Activated T-helper 17 cell treated with anti-CD3 and anti-CD28 coated beads, Interleukin-2, amount 50 U/mL, for 72 hours (primary cell): ENCODE measurements at regions not wholly inside any gene's neighbourhood (a gene's known extent, or its start where the extent isn't known, plus 50 kb on each side); places are given as distances from the start of the nearest gene placed in this dataset.
A peak's percentile ranks its signal among the peaks of the same experiment; 100 is the strongest.
"Not testable (repeated sequence)": the region's sequence is repeated elsewhere in the genome, so short reads cannot be mapped to it uniquely, and the experiment has no call there.

ENCODE experiments used
- ATAC-seq: fragments of 150-1000 bp; cut with Tn5 transposase; replicated peaks from 2 replicates; pipeline ENCODE4 v1.10.0; 2021; ENCODE audit warnings: mild to moderate bottlenecking, moderate library complexity
- H3K27ac Mint-ChIP-seq: one replicate; pipeline ENCODE4 v1.8.0; 2022; ENCODE audit warnings: mixed read lengths
- H3K27me3 Mint-ChIP-seq: one replicate; pipeline ENCODE4 v1.8.0; 2022; ENCODE audit warnings: mixed read lengths
- H3K36me3 Mint-ChIP-seq: one replicate; pipeline ENCODE4 v1.8.0; 2022; ENCODE audit warnings: low read depth, mild to moderate bottlenecking, mixed read lengths
- H3K4me1 Mint-ChIP-seq: one replicate; pipeline ENCODE4 v1.8.0; 2022; ENCODE audit warnings: mixed read lengths
- H3K4me3 Mint-ChIP-seq: one replicate; pipeline ENCODE4 v1.8.0; 2022; ENCODE audit warnings: mild to moderate bottlenecking, mixed read lengths
- H3K9me3 Mint-ChIP-seq: one replicate; pipeline ENCODE4 v1.8.0; 2022; ENCODE audit warnings: mixed read lengths

- H3K27me3 Mint-ChIP-seq: no peaks in the 10 kb centered on the region
- no peak overlapping the region for H3K4me3 Mint-ChIP-seq
- no peaks in the 10 kb centered on the region for H3K36me3 Mint-ChIP-seq
- peaks cover 5% of the 10 kb centered on the region for H3K9me3 Mint-ChIP-seq
- peak; percentile 91 for ATAC-seq
- H3K27ac Mint-ChIP-seq: peak overlapping the region; percentile 12
- H3K4me1 Mint-ChIP-seq: peaks cover 12% of the 10 kb centered on the region
Observed at GRCh38 chr9:20255052-20255451, 367.2 kb downstream of the MLLT3 start.

DNA sequence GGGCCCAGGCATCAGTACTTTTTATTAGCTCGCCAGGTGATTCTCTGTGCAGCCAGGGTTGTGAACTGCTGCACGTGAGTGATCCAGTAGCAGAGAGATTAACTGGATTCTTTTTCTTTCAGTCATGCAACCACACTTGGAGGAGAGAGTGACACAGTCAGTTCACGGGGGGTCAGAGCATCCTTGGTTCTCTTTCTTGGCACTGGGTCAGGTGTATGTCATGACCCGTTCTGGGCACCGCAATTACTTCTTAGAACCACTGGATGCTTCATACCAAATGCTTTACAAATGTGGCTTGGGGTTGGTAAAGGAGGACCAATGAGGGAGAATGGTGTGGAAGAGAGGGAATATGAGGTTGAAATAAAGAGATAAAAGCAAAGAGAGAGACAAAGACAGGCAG lies 368.7 kb downstream of the MLLT3 start:
- H3K4me1 Mint-ChIP-seq: peaks cover 12% of the 10 kb centered on the region
- no peaks in the 10 kb centered on the region for H3K27me3 Mint-ChIP-seq
- peaks cover 8% of the 10 kb centered on the region for H3K9me3 Mint-ChIP-seq
- H3K27ac Mint-ChIP-seq: no peak overlapping the region
- no peak for ATAC-seq
- H3K4me3 Mint-ChIP-seq: no peak overlapping the region
- H3K36me3 Mint-ChIP-seq: no peaks in the 10 kb centered on the region

- H3K36me3 Mint-ChIP-seq: no peaks in the 10 kb centered on the region
- H3K4me3 Mint-ChIP-seq: no peak overlapping the region
- peaks cover 12% of the 10 kb centered on the region for H3K4me1 Mint-ChIP-seq
- no peak overlapping the region for H3K27ac Mint-ChIP-seq
- H3K9me3 Mint-ChIP-seq: peaks cover 11% of the 10 kb centered on the region
- H3K27me3 Mint-ChIP-seq: no peaks in the 10 kb centered on the region
- no peak for ATAC-seq
Observed at GRCh38 chr9:20252778-20253177, 369.5 kb downstream of the MLLT3 start.

- Mint-ChIP-seq H3K27ac (no peak overlapping the region), H3K36me3 (no peaks in the 10 kb centered on the region), H3K27me3 (no peaks in the 10 kb centered on the region), H3K4me1 (peaks cover 6% of the 10 kb centered on the region), H3K4me3 (no peak overlapping the region), H3K9me3 (peaks cover 11% of the 10 kb centered on the region)
- ATAC-seq: no peak
Observed at GRCh38 chr9:20250791-20251190, 371.5 kb downstream of the MLLT3 start.

DNA sequence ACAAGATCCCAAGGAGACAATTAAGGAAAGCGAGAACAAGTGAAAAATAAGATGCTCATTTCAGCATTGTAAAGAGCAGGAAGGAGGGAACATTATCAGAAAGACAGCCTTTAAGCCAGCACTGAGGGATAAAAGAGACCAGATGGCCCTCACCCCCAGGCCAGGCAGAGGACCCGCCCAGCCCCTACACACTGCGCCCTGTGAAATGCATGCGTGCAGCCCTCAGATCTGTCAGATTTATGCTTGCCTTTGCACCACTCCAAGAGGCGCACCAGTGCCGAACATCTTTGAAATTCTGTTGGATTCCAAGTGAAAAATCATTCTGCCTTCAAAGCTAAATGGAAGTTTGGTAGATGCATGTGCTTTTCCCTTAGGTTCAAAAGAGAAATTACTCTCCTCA lies 378.0 kb downstream of the MLLT3 start:
- Mint-ChIP-seq H3K4me1 (peaks cover 32% of the 10 kb centered on the region), H3K4me3 (no peak overlapping the region), H3K27me3 (peaks cover 3% of the 10 kb centered on the region), H3K27ac (no peak overlapping the region), H3K36me3 (no peaks in the 10 kb centered on the region), H3K9me3 (peaks cover 6% of the 10 kb centered on the region)
- ATAC-seq: no peak

GRCh38 chr9:20243841-20244240 lies 378.5 kb downstream of the MLLT3 start:
- Mint-ChIP-seq H3K9me3 (peaks cover 4% of the 10 kb centered on the region), H3K4me3 (no peak overlapping the region), H3K27me3 (peaks cover 3% of the 10 kb centered on the region), H3K36me3 (no peaks in the 10 kb centered on the region), H3K4me1 (peaks cover 32% of the 10 kb centered on the region), H3K27ac (no peak overlapping the region)
- no peak for ATAC-seq

GRCh38 chr9:20242510-20243189 lies 379.6 kb downstream of the MLLT3 start:
- ATAC-seq: peak; percentile 78
- Mint-ChIP-seq H3K4me3 (peak overlapping the region; percentile 51), H3K4me1 (peaks cover 32% of the 10 kb centered on the region), H3K9me3 (no peaks in the 10 kb centered on the region), H3K36me3 (no peaks in the 10 kb centered on the region), H3K27ac (no peak overlapping the region), H3K27me3 (peaks cover 3% of the 10 kb centered on the region)

- no peak for ATAC-seq
- Mint-ChIP-seq H3K4me3 (no peak overlapping the region), H3K4me1 (peaks cover 32% of the 10 kb centered on the region), H3K36me3 (no peaks in the 10 kb centered on the region), H3K27ac (no peak overlapping the region), H3K27me3 (peaks cover 3% of the 10 kb centered on the region), H3K9me3 (no peaks in the 10 kb centered on the region)
Observed at GRCh38 chr9:20240498-20240897, 381.8 kb downstream of the MLLT3 start.

- ATAC-seq: no peak
- no peak overlapping the region for H3K4me3 Mint-ChIP-seq
- no peaks in the 10 kb centered on the region for H3K9me3 Mint-ChIP-seq
- H3K36me3 Mint-ChIP-seq: no peaks in the 10 kb centered on the region
- H3K27ac Mint-ChIP-seq: no peak overlapping the region
- peaks cover 3% of the 10 kb centered on the region for H3K27me3 Mint-ChIP-seq
- H3K4me1 Mint-ChIP-seq: peaks cover 32% of the 10 kb centered on the region
Observed at GRCh38 chr9:20238921-20239320, 383.4 kb downstream of the MLLT3 start.

GRCh38 chr9:20237686-20238085 lies 384.6 kb downstream of the MLLT3 start:
- H3K36me3 Mint-ChIP-seq: no peaks in the 10 kb centered on the region
- no peaks in the 10 kb centered on the region for H3K9me3 Mint-ChIP-seq
- ATAC-seq: no peak
- peaks cover 21% of the 10 kb centered on the region for H3K4me1 Mint-ChIP-seq
- peaks cover 3% of the 10 kb centered on the region for H3K27me3 Mint-ChIP-seq
- no peak overlapping the region for H3K27ac Mint-ChIP-seq
- H3K4me3 Mint-ChIP-seq: no peak overlapping the region

DNA sequence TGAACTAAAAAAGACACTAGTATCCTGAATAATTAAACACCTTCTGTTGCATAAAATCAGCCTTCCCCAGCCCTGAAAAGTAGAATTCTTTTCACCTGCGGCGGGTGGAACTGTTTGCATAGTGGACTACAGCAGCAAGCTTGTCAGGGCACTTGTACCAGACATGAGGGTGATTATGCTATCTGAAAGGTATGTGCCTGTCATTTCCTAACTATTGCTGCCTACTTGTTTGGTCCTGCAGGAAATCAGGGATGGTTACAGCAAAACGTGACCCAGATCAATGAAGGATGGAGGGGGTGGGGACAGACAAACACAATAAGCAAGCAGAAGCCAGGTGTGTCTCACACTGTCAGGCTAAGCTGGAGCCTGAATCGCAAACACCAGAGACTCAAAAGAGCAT lies 385.6 kb downstream of the MLLT3 start:
- no peak overlapping the region for H3K4me3 Mint-ChIP-seq
- H3K4me1 Mint-ChIP-seq: peaks cover 11% of the 10 kb centered on the region
- H3K27ac Mint-ChIP-seq: no peak overlapping the region
- H3K27me3 Mint-ChIP-seq: no peaks in the 10 kb centered on the region
- no peaks in the 10 kb centered on the region for H3K36me3 Mint-ChIP-seq
- no peaks in the 10 kb centered on the region for H3K9me3 Mint-ChIP-seq
- no peak for ATAC-seq

DNA sequence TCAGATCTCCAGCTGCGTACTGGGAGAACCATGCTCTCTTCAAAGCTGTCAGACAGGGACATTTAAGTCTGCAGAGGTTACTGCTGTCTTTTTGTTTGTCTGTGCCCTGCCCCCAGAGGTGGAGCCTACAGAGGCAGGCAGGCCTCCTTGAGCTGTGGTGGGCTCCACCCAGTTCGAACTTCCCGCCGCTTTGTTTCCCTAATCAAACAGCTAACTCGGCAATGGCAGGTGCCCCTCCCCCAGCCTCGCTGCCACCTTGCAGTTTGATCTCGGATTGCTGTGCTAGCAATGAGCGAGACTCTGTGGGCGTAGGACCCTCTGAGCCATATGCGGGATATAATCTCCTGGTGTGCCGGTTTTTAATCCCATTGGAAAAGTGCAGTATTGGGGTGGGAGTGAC lies 387.1 kb downstream of the MLLT3 start:
- not testable (repeated sequence) for H3K27me3 Mint-ChIP-seq, H3K27ac Mint-ChIP-seq, H3K36me3 Mint-ChIP-seq, ATAC-seq, H3K9me3 Mint-ChIP-seq, H3K4me3 Mint-ChIP-seq, H3K4me1 Mint-ChIP-seq

- H3K27ac Mint-ChIP-seq: no peak overlapping the region
- ATAC-seq: no peak
- peaks cover 17% of the 10 kb centered on the region for H3K4me1 Mint-ChIP-seq
- H3K9me3 Mint-ChIP-seq: peaks cover 10% of the 10 kb centered on the region
- no peaks in the 10 kb centered on the region for H3K27me3 Mint-ChIP-seq
- H3K36me3 Mint-ChIP-seq: no peaks in the 10 kb centered on the region
- no peak overlapping the region for H3K4me3 Mint-ChIP-seq
Observed at GRCh38 chr9:20228096-20228495, 394.2 kb downstream of the MLLT3 start.

GRCh38 chr9:20227166-20227874 lies 395.0 kb downstream of the MLLT3 start:
- no peaks in the 10 kb centered on the region for H3K36me3 Mint-ChIP-seq
- no peak overlapping the region for H3K4me3 Mint-ChIP-seq
- no peaks in the 10 kb centered on the region for H3K27me3 Mint-ChIP-seq
- peaks cover 17% of the 10 kb centered on the region for H3K4me1 Mint-ChIP-seq
- H3K9me3 Mint-ChIP-seq: peaks cover 10% of the 10 kb centered on the region
- ATAC-seq: no peak
- no peak overlapping the region for H3K27ac Mint-ChIP-seq

DNA sequence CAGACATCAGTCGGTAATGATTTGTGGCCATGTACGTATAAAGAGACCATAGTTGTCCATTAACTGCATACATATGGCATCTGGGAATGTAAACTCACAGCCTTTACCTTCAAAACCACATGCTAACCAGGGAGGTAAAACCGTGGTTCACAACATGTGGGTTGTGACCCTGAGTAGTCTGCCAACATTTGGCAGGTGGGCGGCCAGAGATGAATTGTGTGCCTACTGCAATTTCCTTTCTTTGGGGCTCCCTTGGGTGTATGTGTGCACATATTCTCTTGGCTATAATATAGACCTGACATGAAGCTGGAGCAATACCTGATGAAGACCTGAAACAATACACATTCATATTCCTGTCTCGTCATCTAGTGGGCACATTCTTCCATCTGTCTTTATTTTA lies 396.0 kb downstream of the MLLT3 start:
- no peak for ATAC-seq
- Mint-ChIP-seq H3K27me3 (no peaks in the 10 kb centered on the region), H3K4me3 (peak overlapping the region; percentile 3), H3K27ac (no peak overlapping the region), H3K36me3 (no peaks in the 10 kb centered on the region), H3K9me3 (peaks cover 10% of the 10 kb centered on the region), H3K4me1 (peaks cover 17% of the 10 kb centered on the region)
